ENCODE measurements at regions not wholly inside any gene's neighbourhood (a gene's known extent, or its start where the extent isn't known, plus 50 kb on each side); places are given as distances from the start of the nearest gene placed in this dataset.
"Not testable (repeated sequence)": the region's sequence is repeated elsewhere in the genome, so short reads cannot be mapped to it uniquely, and the experiment has no call there.

DNA sequence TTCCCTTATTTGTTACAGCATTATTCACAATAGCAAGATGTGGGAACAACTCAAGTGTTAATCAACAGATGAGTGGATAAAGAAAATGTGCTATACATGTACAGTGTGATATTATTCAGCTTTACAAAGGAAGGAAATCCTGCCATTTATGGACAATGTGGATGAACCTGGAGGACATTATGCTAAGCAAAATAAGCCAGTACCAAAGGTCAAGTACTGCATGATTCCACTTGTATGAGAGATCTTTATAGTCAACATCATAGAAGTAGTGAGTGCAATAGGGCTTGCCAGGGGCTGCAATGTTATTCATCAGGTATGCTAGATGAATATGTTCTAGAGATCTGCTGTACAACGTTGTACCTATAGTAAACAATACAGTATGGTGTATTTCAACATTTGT, 138.5 kb upstream of the AGR3 start:
- no peak for DNase-seq

DNA sequence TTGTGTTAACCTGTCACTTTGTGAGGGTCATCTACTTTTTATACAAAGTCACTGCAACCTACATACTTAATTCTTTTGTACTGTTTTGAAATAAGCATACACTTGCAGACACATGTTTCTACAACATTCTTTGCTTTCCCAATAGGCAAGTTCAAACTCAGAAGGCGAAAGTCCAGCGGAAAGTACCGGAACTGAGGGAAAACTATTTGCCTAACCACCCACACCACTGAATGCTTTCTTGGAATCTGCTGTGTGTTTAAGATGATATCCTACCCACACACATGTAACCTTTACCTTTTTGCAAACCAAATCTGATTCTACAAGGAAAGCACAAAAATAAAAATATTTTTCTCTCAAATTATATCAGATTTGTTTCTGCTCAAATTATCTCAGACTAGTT, 139.4 kb upstream of the AGR3 start:
- DNase-seq: no peak

DNA sequence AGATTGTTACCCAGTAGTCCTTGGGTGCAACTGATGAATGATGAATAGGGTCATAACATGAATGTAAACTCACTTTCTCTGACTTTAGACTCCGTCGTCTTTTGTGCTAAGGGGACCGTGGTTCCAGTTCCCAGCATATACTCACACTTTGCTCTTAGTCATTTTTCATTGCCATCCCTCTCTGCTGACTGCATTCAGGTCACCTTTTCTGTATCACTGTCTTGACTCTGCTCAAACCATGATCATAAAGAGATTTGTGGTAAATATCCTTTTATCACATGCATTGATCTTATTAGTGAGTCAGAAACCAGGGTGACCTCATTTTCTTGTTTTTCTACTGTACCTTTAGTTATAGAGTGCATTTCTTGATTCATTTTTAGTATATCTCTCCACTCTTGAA, 141.1 kb upstream of the AGR3 start:
- DNase-seq: peak in 1 of 2 donors; percentile 37

DNA sequence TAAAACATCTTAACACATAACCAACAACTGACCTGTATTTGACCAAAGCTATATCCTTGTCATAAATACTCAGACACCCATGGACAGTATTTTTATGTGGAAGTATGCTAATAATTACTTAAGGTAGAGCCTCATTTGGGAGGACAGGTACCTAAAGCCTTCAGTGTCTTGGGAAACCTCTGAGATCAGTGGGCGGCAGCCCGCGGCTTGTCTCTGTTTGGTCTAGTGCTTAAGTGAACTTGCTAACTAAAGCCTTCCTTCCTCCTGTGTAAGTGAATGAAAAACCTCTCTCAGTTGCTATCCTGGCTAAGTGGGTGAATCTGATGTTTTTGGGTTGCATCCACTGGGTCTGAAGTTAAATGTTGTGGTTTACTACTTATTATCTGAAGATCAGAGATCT, 144.5 kb upstream of the AGR3 start:
- DNase-seq: no peak

DNA sequence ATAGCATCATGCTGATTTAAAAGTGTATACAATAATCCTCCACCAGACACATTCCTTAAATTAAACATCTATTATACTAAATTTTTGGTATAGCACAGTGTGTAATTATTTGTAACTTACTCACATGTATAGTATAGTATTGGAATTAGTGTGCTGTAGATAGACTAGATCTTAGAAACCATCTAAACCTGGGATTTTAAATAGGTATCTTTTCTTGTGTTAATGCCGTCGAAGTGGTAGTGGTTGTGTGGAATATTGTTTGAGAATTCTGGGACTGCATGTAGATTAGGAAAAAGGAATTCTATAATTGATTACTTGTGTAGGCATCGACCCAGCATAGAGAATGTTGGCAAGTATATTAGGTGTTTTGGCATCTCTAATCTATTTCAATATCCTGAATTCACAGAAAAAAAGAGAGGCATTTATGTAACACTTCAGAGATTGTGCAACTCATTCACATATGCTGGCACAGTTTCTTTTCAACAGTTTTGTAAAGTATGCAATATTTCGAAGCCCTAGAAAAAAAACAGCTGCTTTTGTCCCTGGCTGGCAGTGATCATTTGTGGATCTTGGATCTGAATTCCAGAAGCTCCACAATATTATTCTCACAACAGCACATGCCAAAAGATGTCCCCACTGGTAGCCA, 145.5 kb upstream of the AGR3 start:
- no peak for DNase-seq

DNA sequence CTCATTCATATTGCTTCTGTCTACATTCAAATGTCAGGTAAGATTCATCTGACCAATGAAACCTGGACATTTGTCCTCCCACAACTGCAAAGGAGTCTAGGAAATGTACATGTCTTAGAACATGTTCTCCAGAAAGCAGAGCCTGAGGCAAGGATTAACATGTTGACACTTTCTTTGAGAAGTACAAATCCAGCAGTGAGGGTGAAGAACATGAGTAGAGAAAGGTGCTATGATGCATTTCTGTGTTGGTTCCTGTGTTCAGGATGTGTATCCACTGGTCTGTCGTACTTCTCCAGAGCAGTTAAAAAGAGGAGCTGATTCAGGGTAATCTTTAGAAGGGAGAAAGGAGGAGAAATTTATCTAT, 146.0 kb upstream of the AGR3 start:
- DNase-seq: no peak

DNA sequence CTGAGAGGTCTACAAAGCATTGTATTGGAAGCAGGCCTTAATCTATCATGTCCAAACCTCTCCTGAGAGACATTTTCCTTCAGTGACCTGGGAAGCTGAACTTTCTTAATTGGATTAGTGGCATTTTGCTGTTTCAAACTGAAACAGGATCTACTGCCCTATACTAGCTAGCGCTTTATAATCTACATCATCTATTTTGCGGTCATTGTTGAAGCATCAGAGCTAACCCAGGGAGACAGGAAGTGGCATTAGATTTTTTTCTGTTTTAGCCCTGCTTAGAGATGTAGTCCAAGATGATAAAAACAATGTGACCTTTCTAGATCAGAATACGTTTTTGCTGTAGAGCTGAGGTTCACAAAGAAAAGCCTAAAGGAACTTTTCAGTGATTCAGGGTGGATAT, 147.4 kb upstream of the AGR3 start:
- peak in 1 of 2 donors; percentile 52 for DNase-seq

DNA sequence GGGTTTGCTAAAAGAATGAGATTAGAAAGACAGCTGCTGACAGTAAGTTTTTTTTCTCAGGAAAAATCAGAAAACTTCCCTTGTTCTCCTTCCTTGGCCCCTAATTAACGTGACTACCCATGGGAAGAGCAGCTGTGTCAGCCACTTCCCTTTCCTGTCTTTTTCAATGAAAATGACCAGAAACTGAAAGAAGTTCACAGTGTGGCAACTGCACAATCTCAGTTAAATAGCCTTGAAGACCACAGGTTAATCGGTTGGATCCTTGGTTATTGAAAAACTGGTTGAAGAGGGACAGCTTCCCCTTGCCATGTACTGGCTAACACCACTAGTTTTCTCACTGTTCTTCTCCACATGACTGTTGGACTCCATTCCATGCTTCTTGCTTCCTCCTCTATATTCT, 148.8 kb upstream of the AGR3 start:
- peak in 1 of 2 donors; percentile 10 for DNase-seq

DNA sequence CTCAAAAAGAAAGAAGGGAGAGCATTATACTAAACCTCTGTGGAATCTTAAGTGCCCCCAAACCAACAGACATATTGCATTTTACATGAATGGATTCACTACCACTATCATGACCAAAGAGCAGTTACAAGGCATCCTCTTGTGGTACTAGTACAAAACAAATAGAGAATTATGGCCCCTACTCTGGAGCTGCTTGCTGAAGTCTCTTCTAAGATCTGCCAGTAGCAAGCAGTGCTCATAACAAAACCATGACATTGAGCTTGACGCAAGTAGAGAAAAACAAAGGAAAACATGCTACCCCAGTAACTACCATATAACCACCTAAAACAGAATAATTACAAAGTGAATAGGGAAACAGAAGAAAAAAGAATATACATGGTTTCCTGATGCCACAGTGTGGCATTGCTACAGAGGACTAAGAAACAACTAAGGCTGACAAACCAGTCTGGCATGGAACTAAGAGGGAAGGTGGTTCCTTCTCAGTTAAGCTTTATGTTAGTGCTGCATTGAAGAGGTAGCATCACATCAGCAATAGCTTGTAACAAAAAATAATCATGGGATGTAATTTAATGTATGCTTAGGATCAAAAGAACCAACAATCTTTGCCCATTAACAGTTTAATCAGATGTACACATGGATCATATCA, 150.2 kb upstream of the AGR3 start:
- no peak for DNase-seq

DNA sequence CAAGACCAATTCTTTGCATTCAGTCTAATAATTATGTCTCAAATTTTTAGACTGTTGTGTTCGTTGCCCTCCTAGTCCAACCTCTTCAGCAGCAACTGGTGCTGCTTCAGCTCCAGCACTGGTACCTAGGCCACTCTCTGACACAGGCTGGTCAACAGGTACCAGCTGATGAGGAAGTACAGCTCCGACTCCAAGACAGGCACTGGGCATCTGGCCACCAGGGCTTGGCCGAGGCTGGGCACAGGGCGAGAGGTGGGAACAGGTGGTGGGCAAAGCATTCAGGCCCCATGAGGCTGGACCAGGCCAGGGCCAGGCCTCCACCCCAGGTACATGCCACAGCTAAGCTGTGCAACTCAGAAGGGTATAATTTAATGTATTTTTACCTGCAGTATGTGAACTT, 151.5 kb upstream of the AGR3 start:
- DNase-seq: no peak

DNA sequence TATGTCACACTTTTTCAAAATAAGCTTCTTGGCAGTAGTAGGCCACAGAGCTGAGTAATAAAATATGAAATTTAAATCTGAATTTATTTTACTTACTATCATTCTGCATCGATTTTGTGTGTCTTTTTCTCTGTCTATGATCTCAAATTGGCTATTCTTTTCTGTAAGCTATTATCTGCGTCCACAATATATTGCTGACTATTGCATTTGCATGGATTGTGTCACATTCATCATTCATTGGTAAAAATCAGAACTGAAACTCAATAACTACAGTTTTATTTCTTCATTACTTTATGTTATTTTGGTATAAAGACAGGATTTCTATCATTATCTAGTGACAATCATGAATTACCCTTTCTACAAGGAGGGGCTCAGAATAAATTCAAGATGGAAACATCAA, 154.8 kb upstream of the AGR3 start:
- no peak for DNase-seq

DNA sequence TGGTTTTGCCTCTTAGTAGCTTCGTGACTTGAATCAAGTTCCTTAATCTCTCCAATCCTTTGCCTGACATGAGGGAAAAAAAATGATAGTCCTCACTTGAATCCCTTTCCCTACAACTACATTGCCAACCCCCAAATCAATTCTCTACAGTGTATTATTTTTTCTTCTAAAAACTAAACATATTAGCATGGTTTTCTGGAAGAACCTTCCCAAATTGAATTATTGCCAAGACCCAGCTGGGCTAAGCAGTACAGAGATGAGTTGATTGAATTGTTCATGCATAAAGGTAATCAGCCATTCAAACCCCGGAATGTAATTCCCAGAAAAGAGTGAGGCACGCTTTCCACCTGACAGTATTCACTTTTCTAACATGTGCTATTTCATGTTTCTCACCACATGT, 155.6 kb upstream of the AGR3 start:
- no peak for DNase-seq

DNA sequence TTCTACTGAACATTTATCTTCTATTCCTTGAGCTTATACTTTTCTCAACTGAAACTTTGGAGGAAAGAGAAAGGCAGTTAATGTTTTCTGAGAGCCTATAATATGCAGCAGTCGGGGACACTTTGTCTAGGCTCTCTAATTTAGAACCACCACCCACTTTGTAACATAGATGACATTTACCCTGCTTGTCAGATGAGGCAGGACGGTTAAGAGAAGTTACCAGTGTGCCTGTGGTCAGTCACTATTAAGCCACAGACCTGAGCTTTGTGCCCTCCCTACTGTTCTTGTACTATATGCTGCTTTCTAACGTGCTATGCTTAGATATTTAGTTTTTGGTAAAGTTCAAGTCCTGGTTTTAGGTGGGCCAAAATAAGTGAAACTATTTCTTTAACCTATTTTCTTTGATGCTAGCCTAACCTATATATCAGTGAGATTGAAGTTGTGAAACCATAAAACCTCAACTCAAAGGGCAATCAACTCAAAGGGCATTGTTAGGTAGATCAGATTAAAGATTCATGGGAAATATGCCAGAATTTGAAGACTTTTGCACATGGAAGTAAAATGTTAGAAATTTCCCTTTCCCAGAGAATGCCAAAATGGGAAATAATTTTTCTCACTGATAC, 156.5 kb upstream of the AGR3 start:
- DNase-seq: no peak

DNA sequence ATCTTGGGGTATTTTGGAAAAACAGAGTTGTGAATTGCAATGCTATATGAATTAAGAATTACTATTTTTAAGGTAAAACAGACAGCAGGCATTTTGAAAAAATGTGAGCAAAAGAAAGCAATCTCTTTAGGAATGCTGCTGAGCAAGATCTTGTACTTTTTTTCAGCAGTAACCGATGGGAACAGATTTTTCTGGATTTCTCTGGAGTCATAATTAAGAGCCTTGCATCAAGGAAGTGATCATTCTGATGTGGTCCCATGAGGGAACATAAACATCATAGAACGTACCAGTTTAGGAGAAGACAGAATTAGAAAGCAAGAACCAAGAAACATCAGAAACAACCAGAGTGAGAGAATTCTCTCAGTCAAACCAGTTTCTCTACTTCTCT, 157.0 kb upstream of the AGR3 start:
- DNase-seq: no peak

DNA sequence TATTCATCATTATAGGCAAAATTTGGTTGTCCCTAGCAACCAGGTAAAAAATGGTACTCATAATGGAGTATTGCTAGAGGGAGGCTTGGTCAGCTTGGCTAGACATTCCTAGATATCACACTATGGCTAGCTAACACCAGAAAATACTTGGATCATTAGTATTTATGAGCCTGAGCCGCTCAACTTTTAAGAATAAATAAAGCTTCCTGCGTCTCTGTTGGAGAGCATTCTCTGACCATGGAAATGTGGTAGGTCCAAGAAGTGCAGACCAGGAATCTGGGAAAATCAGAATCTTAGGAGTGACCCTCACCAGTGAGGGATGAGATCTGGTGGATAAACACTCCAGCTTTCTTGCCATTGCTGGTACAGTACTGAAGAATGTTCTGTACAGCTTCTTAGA, 157.6 kb upstream of the AGR3 start:
- no peak for DNase-seq

DNA sequence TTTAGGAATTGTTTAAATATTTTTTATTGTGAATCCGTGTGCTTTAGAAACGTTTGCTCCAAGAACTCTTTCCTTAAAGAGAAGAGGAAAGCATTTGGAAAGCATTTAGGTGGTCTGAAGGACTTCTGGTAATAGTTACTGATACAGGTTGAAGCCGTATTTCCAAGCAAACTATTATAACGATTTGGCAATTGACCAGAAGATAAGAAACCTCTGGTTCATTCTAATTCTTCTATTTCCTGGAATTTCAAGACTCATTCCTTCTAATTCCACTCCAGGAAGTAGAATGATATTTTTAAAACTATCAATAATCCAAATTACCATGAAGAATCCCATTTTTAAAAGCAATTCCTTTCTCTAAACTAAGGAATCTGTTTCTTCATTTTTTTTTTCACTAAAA, 158.9 kb upstream of the AGR3 start:
- no peak for DNase-seq

DNA sequence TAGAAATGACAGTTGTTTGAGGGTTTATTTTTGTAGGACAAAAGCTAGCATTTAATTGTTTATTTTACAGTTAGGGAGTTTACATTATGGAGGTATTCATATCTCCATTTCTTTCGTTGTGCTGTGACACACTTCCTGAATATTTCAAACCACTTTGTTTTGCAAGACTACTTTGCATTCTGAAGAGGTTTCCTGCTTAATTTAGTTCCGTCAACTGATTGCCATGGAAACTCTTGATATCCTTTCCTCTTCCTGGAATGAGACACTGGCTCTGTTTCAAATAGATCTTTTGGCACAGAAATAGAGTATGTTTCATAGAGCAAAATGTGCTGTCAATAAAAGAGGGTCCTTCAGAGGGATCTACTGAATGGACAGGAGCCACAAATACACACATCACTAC, 159.5 kb upstream of the AGR3 start:
- DNase-seq: peak in 1 of 2 donors; percentile 42

DNA sequence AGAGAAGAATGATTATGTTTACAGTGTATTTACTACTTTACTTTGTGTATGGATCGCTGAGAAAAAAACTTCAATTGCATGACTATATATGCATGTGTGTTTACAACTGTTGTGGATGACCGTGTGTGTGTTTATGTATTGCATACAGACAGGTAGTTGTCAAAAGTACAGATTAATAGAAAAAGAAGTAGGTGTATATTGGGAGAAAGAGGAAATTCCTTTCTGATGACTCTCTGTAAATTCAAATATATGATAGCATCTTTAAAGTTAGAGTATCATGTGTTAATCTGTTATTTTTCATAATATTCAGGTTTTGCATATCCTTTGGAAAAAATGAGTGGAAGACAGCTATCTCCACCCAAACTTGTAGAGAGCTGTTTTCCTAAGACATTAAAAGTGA, 160.4 kb upstream of the AGR3 start:
- no peak for DNase-seq

DNA sequence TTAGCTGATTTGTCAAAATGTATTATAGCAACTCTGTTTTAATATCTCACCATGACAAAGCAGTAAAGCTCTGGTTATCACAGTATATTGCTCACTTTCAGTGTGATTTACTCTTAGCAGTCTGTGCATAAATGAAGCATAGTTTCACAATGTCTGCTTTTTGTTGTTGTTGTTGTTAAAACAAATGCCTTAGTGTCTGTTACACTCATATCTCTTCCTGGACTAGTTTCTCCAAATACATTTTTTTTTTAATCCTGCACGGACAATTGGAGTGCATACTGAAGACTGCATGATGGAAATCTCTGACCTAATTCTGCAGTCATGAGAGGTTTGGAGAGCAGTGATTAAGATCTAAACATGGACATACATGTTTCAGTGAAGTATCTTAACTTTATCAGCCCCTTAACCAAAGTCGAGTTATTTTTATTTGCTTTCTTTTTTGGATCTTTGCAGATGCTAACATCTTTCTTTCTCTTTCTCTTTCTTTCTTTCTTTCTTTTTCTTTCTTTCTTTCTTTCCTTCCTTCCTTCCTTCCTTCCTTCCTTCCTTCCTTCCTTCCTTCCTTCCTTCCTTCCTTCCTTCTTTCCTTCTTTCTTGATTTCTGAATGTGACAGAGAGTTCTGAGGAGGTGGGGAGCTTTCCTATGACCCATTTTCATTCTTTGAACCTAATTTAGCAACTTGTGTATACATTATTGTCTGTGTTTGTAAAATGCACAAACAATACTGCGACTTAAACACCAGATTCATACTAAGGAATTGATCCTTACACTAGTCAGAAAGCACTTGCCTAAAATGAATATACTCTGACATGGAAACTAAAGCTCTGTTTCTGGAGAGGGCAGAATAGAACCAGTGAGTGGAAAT, 161.5 kb upstream of the AGR3 start:
- no peak for DNase-seq

DNA sequence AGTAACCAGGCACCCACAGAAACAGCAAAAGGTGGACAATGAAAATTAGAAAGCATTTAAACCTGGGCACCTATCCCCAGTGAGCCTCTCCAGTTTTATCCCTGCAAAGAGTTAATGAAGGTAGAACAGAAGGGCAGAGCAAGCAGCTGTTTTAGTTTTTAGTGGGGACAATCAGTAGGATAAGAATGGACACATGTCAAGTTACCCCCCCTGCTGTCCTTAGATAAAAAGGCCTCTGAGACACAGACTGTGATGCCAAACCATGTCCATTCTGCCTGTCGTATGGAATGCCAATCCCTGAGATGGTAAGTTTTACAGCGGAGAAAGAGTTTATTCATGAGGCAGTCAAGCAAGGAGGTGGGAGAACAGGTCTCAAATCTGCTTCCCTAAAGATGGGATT, 162.6 kb upstream of the AGR3 start:
- no peak for DNase-seq

DNA sequence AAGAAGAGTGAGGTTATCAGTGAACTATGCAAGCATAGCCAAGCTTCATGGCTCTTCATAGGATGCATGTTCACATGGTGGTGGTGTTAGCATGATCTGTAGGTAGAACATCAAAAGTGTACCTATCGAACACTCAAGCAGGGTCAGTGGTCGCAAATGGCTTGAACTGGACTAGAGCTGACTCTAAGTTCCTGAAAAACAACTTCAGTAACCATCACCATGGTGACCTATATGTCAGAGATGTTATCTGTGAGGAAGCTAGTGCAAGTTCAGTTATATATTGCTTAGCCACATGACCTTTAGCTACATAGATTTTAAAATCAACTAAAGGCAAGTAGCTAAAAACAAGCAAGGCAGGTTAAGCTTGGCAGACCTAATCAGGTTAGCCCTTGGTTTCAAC, 163.1 kb upstream of the AGR3 start:
- no peak for DNase-seq

DNA sequence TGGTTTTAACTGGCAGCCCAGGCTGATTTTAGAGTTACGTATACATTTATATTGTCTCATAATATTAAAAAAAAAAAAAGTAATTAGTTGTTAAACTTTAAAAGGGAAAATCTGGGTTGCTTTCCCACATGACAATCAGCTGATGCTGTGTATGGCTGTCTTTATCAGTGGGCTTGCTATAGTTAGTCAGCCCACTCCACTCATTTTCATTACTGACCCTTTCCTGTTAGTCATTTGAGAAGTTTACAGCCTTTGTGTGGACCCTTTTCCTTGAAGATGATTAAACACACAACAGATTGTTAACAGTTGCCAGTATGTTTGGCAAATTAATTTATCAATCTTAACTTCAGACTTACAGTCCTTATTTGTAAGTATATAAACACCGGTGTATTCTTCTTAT, 164.5 kb upstream of the AGR3 start:
- DNase-seq: no peak

DNA sequence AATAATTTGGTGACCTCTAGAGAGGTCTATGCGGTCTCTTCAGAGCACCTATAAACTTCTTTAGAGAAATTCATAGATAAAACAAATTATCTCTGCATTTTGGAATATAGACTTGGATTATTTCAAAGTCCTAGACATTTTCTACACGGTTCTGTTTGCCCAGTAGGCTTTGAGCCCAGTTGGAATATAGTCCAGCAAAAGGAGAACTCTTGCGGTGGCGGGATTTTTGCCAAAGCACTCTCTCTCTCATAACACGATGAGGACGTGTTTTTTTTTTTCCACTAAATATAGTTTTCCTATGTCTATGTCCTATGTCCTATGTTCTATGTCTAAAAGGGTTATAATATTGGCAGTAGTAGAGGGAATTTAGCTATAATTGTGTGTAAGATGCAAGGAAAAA, 164.9 kb upstream of the AGR3 start:
- DNase-seq: no peak

DNA sequence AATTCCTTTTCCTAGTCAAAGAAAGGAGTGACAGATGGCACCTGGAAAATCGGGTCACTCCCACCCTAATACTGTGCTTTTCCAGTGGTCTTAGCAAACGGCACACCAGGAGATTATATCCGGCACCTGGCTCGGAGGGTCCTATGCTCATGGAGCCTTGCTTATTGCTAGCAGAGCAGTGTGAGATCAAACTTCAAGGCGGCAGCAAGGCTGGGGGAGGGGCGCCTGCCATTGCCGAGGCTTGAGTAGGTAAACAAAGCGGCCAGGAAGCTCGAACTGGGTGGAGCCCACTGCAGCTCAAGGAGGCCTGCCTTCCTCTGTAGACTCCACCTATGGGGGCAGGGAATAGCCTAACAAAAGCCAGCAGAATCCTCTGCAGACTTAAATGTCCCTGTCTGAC, 171.4 kb upstream of the AGR3 start:
- DNase-seq: not testable (repeated sequence)

Data from CD4-positive, alpha-beta T cell treated with Interferon alpha-2 for 1 hour (primary cell).